GM18867 (cell line): ENCODE measurements at regions not wholly inside any gene's neighbourhood (a gene's known extent, or its start where the extent isn't known, plus 50 kb on each side); places are given as distances from the start of the nearest gene placed in this dataset.
A peak's percentile ranks its signal among the peaks of the same experiment; 100 is the strongest.

Experiments
- ATAC-seq: cut with Tn5 transposase; IDR thresholded peaks from one replicate; pipeline ENCODE4 v1.9.1; 2021; ENCODE audit warnings: mild to moderate bottlenecking, moderate library complexity; ENCODE audit not compliant: unreplicated experiment

GRCh38 chr5:68771732-68772131 is 322.1 kb upstream of the SLC30A5 start:
- ATAC-seq, result no peak

- no peak for ATAC-seq
These were observed 317.4 kb upstream of the SLC30A5 start for GRCh38 chr5:68776381-68776780.

DNA sequence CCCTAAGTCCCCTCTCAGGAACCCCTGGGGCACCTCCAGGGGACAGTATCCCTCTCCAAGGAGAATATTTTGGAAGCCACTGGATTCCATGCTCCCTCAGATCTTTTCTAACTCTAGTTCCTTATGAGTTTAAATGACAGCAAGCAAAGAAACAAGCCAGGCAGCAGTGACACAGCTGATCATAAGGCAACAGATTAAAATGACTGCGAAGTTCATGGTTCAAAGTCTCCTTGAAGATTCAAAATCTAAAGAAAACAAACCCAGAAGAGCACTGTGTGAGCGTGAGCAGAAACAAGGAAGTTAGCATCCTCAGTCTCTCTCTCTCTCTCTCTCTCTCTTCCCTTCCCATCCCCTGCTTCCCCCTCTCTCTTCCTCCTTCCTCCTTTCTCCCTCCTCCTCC is 316.7 kb upstream of the SLC30A5 start:
- ATAC-seq, result no peak

GRCh38 chr5:68778484-68778883 is 315.3 kb upstream of the SLC30A5 start:
- ATAC-seq, result peak; percentile 57

GRCh38 chr5:68780299-68780955 is 313.4 kb upstream of the SLC30A5 start:
- peak; percentile 57 for ATAC-seq

- ATAC-seq, result no peak
These were observed 300.7 kb upstream of the SLC30A5 start for GRCh38 chr5:68793074-68793473.

DNA sequence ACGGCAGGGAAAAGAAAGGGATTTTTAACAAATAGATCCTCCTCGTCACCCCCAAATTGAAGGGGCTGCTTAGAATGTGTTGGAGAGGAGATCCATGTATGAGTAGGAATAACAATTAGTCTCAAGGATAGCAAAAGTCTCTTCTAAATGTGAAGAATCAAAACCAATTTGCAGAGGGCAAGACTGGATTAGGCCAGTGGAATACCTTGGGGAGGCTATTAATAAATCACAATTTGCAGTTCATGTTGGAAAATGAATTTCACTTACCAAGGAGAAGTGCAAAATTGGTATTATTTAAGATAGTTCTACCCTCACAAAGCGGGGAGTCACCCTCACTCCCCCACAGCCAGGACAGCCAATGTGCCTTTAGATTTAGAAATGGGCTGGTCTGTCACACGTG is 299.8 kb upstream of the SLC30A5 start:
- ATAC-seq, result no peak

DNA sequence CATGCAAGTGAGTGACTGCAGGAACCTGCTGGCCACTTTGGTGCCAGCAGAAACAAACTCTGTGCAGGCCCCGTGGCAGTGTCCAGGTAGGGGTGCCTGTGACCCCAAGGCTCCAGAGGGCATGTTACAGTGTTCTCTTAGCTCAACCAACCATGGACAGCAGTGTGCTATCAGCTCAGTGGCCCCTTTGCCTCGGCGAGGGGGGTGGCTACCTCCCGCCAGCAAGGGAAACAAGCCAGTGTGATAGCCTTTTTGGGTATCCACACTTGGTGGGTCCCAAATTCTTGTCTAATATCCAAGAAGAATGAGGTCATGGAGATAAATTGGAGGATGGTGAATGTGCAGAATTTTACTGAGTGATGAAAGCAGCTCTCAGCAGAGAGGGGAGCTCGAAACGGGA is 298.6 kb upstream of the SLC30A5 start:
- ATAC-seq, result no peak

GRCh38 chr5:68798877-68799843 is 294.7 kb upstream of the SLC30A5 start:
- no peak for ATAC-seq

GRCh38 chr5:68802430-68802829 is 291.4 kb upstream of the SLC30A5 start:
- ATAC-seq, result no peak

DNA sequence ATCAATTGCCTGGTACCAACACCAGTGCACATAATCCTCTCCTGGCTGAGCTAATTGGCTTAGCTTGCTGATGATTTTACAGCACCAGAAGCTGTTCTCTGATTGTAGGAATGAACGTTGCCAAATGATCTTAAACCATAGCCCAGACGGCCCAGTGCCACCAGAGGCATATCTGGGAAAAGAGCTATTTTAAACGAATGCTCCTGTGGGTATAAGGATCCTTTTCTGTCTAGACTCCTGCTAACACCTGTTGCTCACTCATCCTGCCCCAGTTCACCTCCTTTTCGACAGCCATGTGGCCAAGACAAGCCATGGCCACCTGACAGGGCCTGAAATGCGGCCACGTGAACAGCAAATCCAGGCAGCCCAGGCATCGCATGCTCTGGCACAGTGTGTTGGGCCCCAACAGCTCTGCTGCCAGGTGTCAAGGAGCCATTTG is 289.9 kb upstream of the SLC30A5 start:
- no peak for ATAC-seq

- ATAC-seq, result no peak
These were observed 289.5 kb upstream of the SLC30A5 start for GRCh38 chr5:68804343-68804742.

- no peak for ATAC-seq
These were observed 288.4 kb upstream of the SLC30A5 start for GRCh38 chr5:68805444-68805843.

GRCh38 chr5:68817632-68818031 is 276.2 kb upstream of the SLC30A5 start:
- ATAC-seq, result no peak

- no peak for ATAC-seq
These were observed 275.6 kb upstream of the SLC30A5 start for GRCh38 chr5:68818057-68818695.

GRCh38 chr5:68818870-68819269 is 274.9 kb upstream of the SLC30A5 start:
- no peak for ATAC-seq

DNA sequence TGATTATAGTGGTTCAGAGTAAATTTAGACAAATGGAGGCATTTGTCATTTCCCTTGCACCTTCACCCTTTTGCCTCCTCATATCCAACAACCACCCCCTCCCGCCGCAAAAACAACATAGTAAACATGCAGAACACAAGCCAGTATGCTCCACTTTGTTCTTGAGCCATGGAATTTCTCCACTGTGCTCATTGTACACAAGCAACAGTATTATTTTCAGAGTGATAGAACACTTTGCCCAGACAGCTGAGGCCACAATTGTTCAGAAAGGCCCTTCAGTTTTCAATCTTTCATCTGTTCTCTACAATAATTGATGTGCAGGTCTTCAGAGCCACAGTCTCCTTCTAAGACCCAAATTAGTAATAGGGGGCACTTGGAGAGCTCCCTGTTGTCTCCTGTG is 272.8 kb upstream of the SLC30A5 start:
- ATAC-seq, result no peak

- ATAC-seq, result no peak
These were observed 271.0 kb upstream of the SLC30A5 start for GRCh38 chr5:68822796-68823195.

- ATAC-seq, result no peak
These were observed 270.5 kb upstream of the SLC30A5 start for GRCh38 chr5:68823301-68823700.

DNA sequence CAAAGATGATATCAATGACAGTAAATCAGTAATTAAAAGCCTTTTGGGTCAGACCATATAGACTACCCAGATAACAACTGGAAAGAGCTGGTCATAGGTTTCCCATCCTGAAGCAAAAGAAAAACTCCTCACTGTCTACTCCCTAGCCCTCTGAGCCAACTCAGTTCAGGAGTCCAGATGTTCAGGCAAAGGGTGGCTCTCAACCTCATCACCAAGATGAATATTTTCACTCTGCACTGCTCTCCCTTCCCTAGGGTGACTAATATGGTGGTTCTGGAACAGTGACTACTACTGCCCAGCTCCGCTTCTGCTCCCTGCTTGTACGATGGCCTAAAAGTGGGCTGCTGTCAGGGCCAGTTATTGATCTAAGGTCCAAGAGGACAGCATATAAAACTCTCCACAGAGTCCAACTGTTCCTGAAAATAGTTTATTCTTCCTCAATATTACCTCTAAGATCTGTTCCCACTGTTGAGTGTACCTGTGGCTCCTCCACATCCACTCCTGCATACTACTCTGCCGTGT is 263.4 kb upstream of the SLC30A5 start:
- no peak for ATAC-seq

- no peak for ATAC-seq
These were observed 259.3 kb upstream of the SLC30A5 start for GRCh38 chr5:68834491-68834981.
